GM19455 (cell line): ENCODE measurements at regions not wholly inside any gene's neighbourhood (a gene's known extent, or its start where the extent isn't known, plus 50 kb on each side); places are given as distances from the start of the nearest gene placed in this dataset.
"Not testable (repeated sequence)": the region's sequence is repeated elsewhere in the genome, so short reads cannot be mapped to it uniquely, and the experiment has no call there.

Source experiments
- ATAC-seq: cut with Tn5 transposase; IDR thresholded peaks from one replicate; pipeline ENCODE4 v1.9.1; 2021; ENCODE audit not compliant: unreplicated experiment

GRCh38 chr6:56719315-56720058 lies 76.8 kb upstream of the DST start:
- not testable (repeated sequence) for ATAC-seq

GRCh38 chr6:56718236-56718635 lies 75.5 kb upstream of the DST start:
- ATAC-seq = no peak

- ATAC-seq = no peak
Measured at GRCh38 chr6:56716229-56716628, 73.5 kb upstream of the DST start.

GRCh38 chr6:56715741-56716140 lies 73.1 kb upstream of the DST start:
- ATAC-seq = no peak

GRCh38 chr6:56714982-56715456 lies 72.3 kb upstream of the DST start:
- ATAC-seq = no peak

GRCh38 chr6:56714273-56714672 lies 71.6 kb upstream of the DST start:
- no peak for ATAC-seq

- ATAC-seq = no peak
Measured at GRCh38 chr6:56713254-56713672, 70.6 kb upstream of the DST start.

GRCh38 chr6:56710967-56711366 lies 68.3 kb upstream of the DST start:
- ATAC-seq = no peak

- no peak for ATAC-seq
Measured at GRCh38 chr6:56709650-56710049, 67.0 kb upstream of the DST start.

- ATAC-seq = no peak
Measured at GRCh38 chr6:56708810-56709597, 66.3 kb upstream of the DST start.

- no peak for ATAC-seq
Measured at GRCh38 chr6:56706981-56707726, 64.5 kb upstream of the DST start.

GRCh38 chr6:56699066-56699654 lies 56.5 kb upstream of the DST start:
- no peak for ATAC-seq

- ATAC-seq = no peak
Measured at GRCh38 chr6:56695702-56696101, 53.0 kb upstream of the DST start.

GRCh38 chr6:56694002-56694401 lies 51.3 kb upstream of the DST start:
- ATAC-seq = no peak

- ATAC-seq = no peak
Measured at GRCh38 chr6:56693246-56693607, 50.5 kb upstream of the DST start.

- ATAC-seq = no peak
Measured at GRCh38 chr6:56692523-56693245, 50.0 kb upstream of the DST start.
